H1 (cell line): ENCODE measurements at regions not wholly inside any gene's neighbourhood (a gene's known extent, or its start where the extent isn't known, plus 50 kb on each side); places are given as distances from the start of the nearest gene placed in this dataset.

Source experiments
- CEBPB ChIP-seq: IDR thresholded peaks from 2 replicates; pipeline ENCODE4 v1.6.1; 2012; ENCODE audit warnings: low read depth, low read length
- EGR1 ChIP-seq: IDR thresholded peaks from 2 replicates; pipeline ENCODE4 v1.6.1; 2011; ENCODE audit warnings: low read depth, low read length, borderline replicate concordance
- GTF2F1 ChIP-seq: IDR thresholded peaks from 2 replicates; pipeline ENCODE4 v1.6.1; 2012; ENCODE audit warnings: low read depth, low read length, improper control_type of control experiment, borderline replicate concordance
- KDM4A ChIP-seq: IDR thresholded peaks from one replicate; pipeline ENCODE4 v1.7.1; 2012; ENCODE audit warnings: low read depth, mild to moderate bottlenecking, moderate library complexity, low read length, inconsistent platforms; ENCODE audit not compliant: severe bottlenecking
- SP2 ChIP-seq: IDR thresholded peaks from 2 replicates; pipeline ENCODE4 v1.6.1; 2012; ENCODE audit warnings: mild to moderate bottlenecking, low read length, inconsistent platforms
- TAF7 ChIP-seq: optimal IDR thresholded peaks from 2 replicates; pipeline ENCODE3; 2011; ENCODE audit warnings: low read depth, mild to moderate bottlenecking, inconsistent platforms, low read length, moderate library complexity, borderline replicate concordance

- TF ChIP-seq TAF7 (no peak), SP2 (no peak), KDM4A (no peak), EGR1 (no peak), CEBPB (no peak), GTF2F1 (no peak)
- TF ChIP-seq, all 59 proteins: peak for 0
These were observed 170.0 kb upstream of the KCTD3 start (continued) for GRCh38 chr1:215397106-215397505.
